Calu3 (cell line): ENCODE measurements at regions not wholly inside any gene's neighbourhood (a gene's known extent, or its start where the extent isn't known, plus 50 kb on each side); places are given as distances from the start of the nearest gene placed in this dataset.

Experiments used
- BruUV-seq: library from RNA; stranded (reverse); fragments of 400-500 nt; replicated peaks from 2 replicates; lab custom pipeline; 2021; lab: Mats Ljungman, UMichigan
- CTCF ChIA-PET: fragments of 300-600 bp; sonication (Branson Sonifier 250); formaldehyde crosslinking; loops from one replicate; lab custom pipeline; 2022; ENCODE audit warnings: antibody characterized with exemption; lab: Charles Lee
- DNase-seq: peaks from one replicate; pipeline ENCODE4 v3.0.0; 2022
- H3K27ac Mint-ChIP-seq: one replicate; pipeline ENCODE4 v1.8.0; 2022; ENCODE audit warnings: mixed read lengths; ENCODE audit not compliant: unreplicated experiment
- H3K27me3 Mint-ChIP-seq: one replicate; pipeline ENCODE4 v1.8.0; 2022; ENCODE audit warnings: mixed read lengths; ENCODE audit not compliant: unreplicated experiment
- H3K36me3 Mint-ChIP-seq: one replicate; pipeline ENCODE4 v1.8.0; 2022; ENCODE audit warnings: mild to moderate bottlenecking, moderate library complexity, mixed read lengths; ENCODE audit not compliant: insufficient read depth, unreplicated experiment
- H3K4me1 Mint-ChIP-seq: one replicate; pipeline ENCODE4 v1.8.0; 2022; ENCODE audit warnings: mild to moderate bottlenecking, low read depth, mixed read lengths; ENCODE audit not compliant: unreplicated experiment
- H3K4me3 Mint-ChIP-seq: one replicate; pipeline ENCODE4 v1.8.0; 2022; ENCODE audit warnings: mild to moderate bottlenecking, low read depth, moderate library complexity, mixed read lengths; ENCODE audit not compliant: unreplicated experiment
- H3K9me3 Mint-ChIP-seq: one replicate; pipeline ENCODE4 v1.8.0; 2022; ENCODE audit warnings: low read depth, mixed read lengths; ENCODE audit not compliant: unreplicated experiment
- intact Hi-C: fragments of 100-400 bp; cut with micrococcal nuclease; formaldehyde crosslinking; loops from one replicate; pipeline ENCODE4 v1.10.0; 2022; ENCODE audit not compliant: unreplicated experiment
- TF ChIP-seq, protein P1 (sequence below): fragments of 200-600 bp; IDR thresholded peaks from one replicate; pipeline ENCODE4 v1.8.0; 2022; ENCODE audit warnings: antibody characterized with exemption; ENCODE audit not compliant: unreplicated experiment

DNA sequence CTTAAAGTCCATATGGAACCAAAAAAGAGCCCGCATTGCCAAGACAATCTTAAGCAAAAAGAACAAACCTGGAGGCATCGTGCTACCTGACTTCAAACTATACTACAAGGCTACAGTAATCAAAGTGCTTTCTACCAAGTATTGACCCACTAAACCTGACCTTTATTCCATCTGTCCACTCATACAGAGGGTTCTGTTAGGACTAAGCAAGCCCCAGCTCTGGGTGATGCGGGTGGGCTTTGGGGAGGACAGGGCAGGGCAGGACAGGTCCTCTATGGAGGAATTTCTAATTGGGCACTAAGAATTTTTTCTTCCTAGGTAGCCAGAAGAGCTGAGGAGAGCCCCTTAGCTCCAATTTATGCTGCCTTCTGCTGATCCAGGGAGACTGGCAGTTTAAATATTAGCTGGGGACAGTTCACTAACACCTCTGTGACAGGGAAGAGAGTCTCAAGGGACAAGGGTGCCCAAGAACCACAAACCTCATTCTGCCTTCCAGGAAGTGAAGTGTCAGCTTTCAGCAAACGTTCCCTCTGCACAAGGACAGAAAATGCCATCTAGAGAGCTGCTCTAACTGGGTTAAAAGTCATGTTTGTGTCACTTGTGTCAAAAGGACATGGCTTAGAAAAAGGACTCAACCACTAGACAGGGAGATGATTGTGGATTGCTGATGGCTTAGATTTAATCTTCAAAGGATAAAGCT, 143.2 kb downstream of the KIT start:
- Mint-ChIP-seq H3K27me3 (peaks cover 17% of the 10 kb centered on the region), H3K36me3 (no peaks in the 10 kb centered on the region), H3K4me1 (peaks cover 8% of the 10 kb centered on the region), H3K4me3 (no peak overlapping the region), H3K9me3 (peaks cover 2% of the 10 kb centered on the region), H3K27ac (no peak overlapping the region)
- intact Hi-C loops = no loop called here
- BruUV-seq = no TSS peak
- TF ChIP-seq, protein P1, sequence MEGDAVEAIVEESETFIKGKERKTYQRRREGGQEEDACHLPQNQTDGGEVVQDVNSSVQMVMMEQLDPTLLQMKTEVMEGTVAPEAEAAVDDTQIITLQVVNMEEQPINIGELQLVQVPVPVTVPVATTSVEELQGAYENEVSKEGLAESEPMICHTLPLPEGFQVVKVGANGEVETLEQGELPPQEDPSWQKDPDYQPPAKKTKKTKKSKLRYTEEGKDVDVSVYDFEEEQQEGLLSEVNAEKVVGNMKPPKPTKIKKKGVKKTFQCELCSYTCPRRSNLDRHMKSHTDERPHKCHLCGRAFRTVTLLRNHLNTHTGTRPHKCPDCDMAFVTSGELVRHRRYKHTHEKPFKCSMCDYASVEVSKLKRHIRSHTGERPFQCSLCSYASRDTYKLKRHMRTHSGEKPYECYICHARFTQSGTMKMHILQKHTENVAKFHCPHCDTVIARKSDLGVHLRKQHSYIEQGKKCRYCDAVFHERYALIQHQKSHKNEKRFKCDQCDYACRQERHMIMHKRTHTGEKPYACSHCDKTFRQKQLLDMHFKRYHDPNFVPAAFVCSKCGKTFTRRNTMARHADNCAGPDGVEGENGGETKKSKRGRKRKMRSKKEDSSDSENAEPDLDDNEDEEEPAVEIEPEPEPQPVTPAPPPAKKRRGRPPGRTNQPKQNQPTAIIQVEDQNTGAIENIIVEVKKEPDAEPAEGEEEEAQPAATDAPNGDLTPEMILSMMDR = no peak
- CTCF ChIA-PET = no interaction called here
- DNase-seq = no peak

DNA sequence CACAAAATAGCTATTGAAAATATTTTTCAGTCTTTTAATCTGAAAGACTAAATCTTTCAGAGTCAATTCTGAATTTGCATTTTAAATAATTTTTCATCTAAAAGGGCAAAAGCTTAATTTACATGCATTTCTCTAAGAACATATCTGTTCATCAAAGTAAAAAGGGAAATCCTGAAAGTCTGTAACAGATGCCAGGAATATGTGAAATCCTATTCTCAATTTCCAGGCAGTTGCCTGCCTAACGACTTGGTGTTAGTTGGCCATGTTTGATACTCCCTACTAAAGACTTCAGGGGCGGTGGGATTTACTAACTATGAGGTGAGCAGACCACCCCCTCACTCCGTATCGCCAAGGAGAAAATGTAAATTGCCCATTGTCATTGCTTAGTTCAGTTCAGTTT, 136.8 kb downstream of the KIT start:
- Mint-ChIP-seq H3K4me1 (no peaks in the 10 kb centered on the region), H3K4me3 (no peak overlapping the region), H3K9me3 (no peaks in the 10 kb centered on the region), H3K36me3 (no peaks in the 10 kb centered on the region), H3K27me3 (peaks cover 12% of the 10 kb centered on the region), H3K27ac (no peak overlapping the region)
- TF ChIP-seq, protein P1 = no peak
- DNase-seq = no peak
- intact Hi-C loops = no loop called here
- CTCF ChIA-PET = no interaction called here
- BruUV-seq = no TSS peak

DNA sequence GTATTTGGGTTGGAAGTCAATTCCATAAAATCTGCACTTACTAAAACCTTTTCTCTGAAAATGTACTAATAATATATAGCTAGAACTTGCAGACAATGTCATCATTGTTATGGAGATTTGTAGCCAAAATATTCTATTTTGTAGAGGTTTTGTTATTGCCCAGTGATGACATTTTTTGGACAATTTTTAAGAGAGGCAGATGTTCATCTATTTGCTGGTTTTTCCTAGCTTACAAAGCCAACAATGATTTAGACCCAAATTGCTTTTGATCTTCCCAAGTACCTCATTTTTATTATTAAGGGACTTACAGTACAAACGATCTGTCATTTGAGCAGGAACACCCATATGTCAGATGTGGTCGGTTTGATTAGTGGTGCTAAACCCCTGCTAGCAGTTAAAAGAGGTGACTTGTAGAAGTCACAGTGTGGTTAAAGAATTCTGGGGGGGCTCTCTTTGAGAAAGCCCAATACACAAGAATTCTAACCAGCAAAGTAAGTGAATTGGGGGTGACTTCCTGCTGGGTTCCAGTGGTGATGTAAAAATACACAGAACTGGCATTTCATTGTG, 136.2 kb downstream of the KIT start:
- CTCF ChIA-PET = no interaction called here
- no TSS peak for BruUV-seq
- TF ChIP-seq, protein P1 = no peak
- intact Hi-C loops = no loop called here
- no peak for DNase-seq
- Mint-ChIP-seq H3K4me3 (no peak overlapping the region), H3K27ac (no peak overlapping the region), H3K4me1 (no peaks in the 10 kb centered on the region), H3K36me3 (no peaks in the 10 kb centered on the region), H3K27me3 (peaks cover 12% of the 10 kb centered on the region), H3K9me3 (no peaks in the 10 kb centered on the region)
